ENCODE measurements at regions not wholly inside any gene's neighbourhood (a gene's known extent, or its start where the extent isn't known, plus 50 kb on each side); places are given as distances from the start of the nearest gene placed in this dataset.

GRCh38 chr7:54882694-54883093 is 123.7 kb upstream of the SEC61G start:
- TF ChIP-seq EZH2 (IDR thresholded peaks at IDR 0.05; ENCODE audit: low read length) (no peak), CTCF (optimal IDR thresholded peaks at IDR 0.05 in 1 of 3, IDR thresholded peaks at IDR 0.05 in 1 of 3, conservative IDR thresholded peaks at IDR 0.05 in 1 of 3; ENCODE audit: extremely low read depth in 1 of 3, insufficient read depth in 2 of 3, low read length in 3 of 3) (no peak)
